HL-60 (cell line): ENCODE measurements at regions not wholly inside any gene's neighbourhood (a gene's known extent, or its start where the extent isn't known, plus 50 kb on each side); places are given as distances from the start of the nearest gene placed in this dataset.

Experiments
- DNase-seq, 2 experiments: peaks; one replicate each; pipeline ENCODE4 v3.0.0-alpha.2; 2010 to 2020; ENCODE audit warnings: low read depth in 1 of 2, low spot score in 1 of 2
- H3K27ac ChIP-seq: fragments of 250-450 bp; sonication (Bioruptor Pico); replicated peaks from 2 replicates; pipeline ENCODE4 v1.5.1; 2020; ENCODE audit warnings: mild to moderate bottlenecking, moderate library complexity
- H3K27me3 ChIP-seq: fragments of 250-450 bp; sonication (Bioruptor Pico); 2 replicates; pipeline ENCODE4 v1.5.1; 2021; ENCODE audit warnings: mild to moderate bottlenecking, moderate library complexity; ENCODE audit not compliant: insufficient read depth, poor library complexity, severe bottlenecking
- H3K4me3 ChIP-seq: replicated peaks from 2 replicates; pipeline ENCODE4 v1.5.1; 2011; ENCODE audit warnings: mild to moderate bottlenecking, control low read depth, low read length; ENCODE audit not compliant: insufficient read depth
- GABPA ChIP-seq: IDR thresholded peaks from 2 replicates; pipeline ENCODE4 v1.6.1; 2012; ENCODE audit warnings: low read depth
- POLR2AphosphoS5 ChIP-seq: IDR thresholded peaks from 2 replicates; pipeline ENCODE4 v1.6.1; 2012; ENCODE audit warnings: low read depth
- REST ChIP-seq: IDR thresholded peaks from 2 replicates; pipeline ENCODE4 v1.6.1; 2012; ENCODE audit warnings: low read depth; ENCODE audit not compliant: insufficient replicate concordance
- SPI1 ChIP-seq: IDR thresholded peaks from 2 replicates; pipeline ENCODE4 v1.6.1; 2012; ENCODE audit warnings: low read depth, mild to moderate bottlenecking, borderline replicate concordance
- TF ChIP-seq, protein P1 (sequence below): IDR thresholded peaks from one replicate; pipeline ENCODE4 v1.5.1; 2011; ENCODE audit warnings: low read length, control low read depth, inconsistent platforms; ENCODE audit not compliant: insufficient read depth

DNA sequence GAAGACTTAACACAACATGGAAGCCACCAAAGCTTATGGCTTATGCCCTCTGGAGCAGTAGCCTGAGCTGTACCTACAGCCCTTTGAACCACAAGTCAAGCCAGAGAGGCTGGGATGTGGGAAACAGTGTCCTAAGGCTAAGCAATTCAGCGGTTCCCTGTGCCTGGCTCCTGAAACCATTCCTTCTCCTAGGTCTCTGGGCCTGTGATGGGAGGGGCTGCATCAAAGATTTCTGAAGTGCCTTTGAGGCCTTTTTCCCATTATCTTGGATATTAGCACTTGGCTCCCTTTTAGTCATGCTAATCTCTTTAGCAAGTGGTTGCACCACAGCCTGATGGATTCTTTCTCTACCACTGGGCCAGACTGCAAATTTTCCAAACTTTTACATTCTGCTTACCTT, 140.5 kb upstream of the NUDT10 start:
- Histone ChIP-seq H3K27me3 (no peaks in the 10 kb centered on the region), H3K4me3 (no peak overlapping the region), H3K27ac (no peak overlapping the region)
- no peak for TF ChIP-seq SPI1
- no peak for TF ChIP-seq GABPA
- TF ChIP-seq, protein P1, sequence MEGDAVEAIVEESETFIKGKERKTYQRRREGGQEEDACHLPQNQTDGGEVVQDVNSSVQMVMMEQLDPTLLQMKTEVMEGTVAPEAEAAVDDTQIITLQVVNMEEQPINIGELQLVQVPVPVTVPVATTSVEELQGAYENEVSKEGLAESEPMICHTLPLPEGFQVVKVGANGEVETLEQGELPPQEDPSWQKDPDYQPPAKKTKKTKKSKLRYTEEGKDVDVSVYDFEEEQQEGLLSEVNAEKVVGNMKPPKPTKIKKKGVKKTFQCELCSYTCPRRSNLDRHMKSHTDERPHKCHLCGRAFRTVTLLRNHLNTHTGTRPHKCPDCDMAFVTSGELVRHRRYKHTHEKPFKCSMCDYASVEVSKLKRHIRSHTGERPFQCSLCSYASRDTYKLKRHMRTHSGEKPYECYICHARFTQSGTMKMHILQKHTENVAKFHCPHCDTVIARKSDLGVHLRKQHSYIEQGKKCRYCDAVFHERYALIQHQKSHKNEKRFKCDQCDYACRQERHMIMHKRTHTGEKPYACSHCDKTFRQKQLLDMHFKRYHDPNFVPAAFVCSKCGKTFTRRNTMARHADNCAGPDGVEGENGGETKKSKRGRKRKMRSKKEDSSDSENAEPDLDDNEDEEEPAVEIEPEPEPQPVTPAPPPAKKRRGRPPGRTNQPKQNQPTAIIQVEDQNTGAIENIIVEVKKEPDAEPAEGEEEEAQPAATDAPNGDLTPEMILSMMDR, result no peak
- TF ChIP-seq POLR2AphosphoS5, result no peak
- TF ChIP-seq REST, result no peak
- DNase-seq, result no peak

GRCh38 chrX:51215266-51215665, 117.4 kb upstream of the NUDT10 start:
- no peak overlapping the region for H3K4me3 ChIP-seq
- TF ChIP-seq GABPA, result no peak
- TF ChIP-seq REST, result no peak
- TF ChIP-seq, protein P1, result no peak
- TF ChIP-seq POLR2AphosphoS5, result no peak
- no peak for TF ChIP-seq SPI1
- H3K27me3 ChIP-seq, result no peaks in the 10 kb centered on the region
- no peak for DNase-seq
- H3K27ac ChIP-seq, result no peak overlapping the region

GRCh38 chrX:51215856-51216255, 116.8 kb upstream of the NUDT10 start:
- TF ChIP-seq, protein P1, result no peak
- TF ChIP-seq GABPA, result no peak
- no peak for TF ChIP-seq POLR2AphosphoS5
- DNase-seq, result no peak
- H3K27me3 ChIP-seq, result no peaks in the 10 kb centered on the region
- H3K27ac ChIP-seq, result no peak overlapping the region
- no peak overlapping the region for H3K4me3 ChIP-seq

GRCh38 chrX:51242212-51242611, 90.4 kb upstream of the NUDT10 start:
- no peak overlapping the region for H3K27ac ChIP-seq
- H3K4me3 ChIP-seq, result no peak overlapping the region
- no peaks in the 10 kb centered on the region for H3K27me3 ChIP-seq
- no peak for TF ChIP-seq SPI1
- no peak for TF ChIP-seq POLR2AphosphoS5
- TF ChIP-seq REST, result no peak
- TF ChIP-seq, protein P1, result no peak
- no peak for TF ChIP-seq GABPA
- DNase-seq, result no peak
